Activated naive CD4-positive, alpha-beta T cell treated with anti-CD3 and anti-CD28 coated beads, Interleukin-2, amount 10 ng/mL, durations not matched to agents 7 days and 5 days (primary cell): ENCODE measurements at regions not wholly inside any gene's neighbourhood (a gene's known extent, or its start where the extent isn't known, plus 50 kb on each side); places are given as distances from the start of the nearest gene placed in this dataset.
"Not testable (repeated sequence)": the region's sequence is repeated elsewhere in the genome, so short reads cannot be mapped to it uniquely, and the experiment has no call there.

Experiments used
- CTCF ChIA-PET: fragments of 350-600 bp; sonication (Branson Sonifier 250); formaldehyde crosslinking; loops from one replicate; lab custom pipeline; 2021; ENCODE audit warnings: antibody characterized with exemption; lab: Charles Lee
- DNase-seq: peaks from one replicate; pipeline ENCODE4 v3.0.0-alpha.2; 2020
- H3K27ac Mint-ChIP-seq: one replicate; pipeline ENCODE4 v1.8.0; 2021; ENCODE audit warnings: mild to moderate bottlenecking, moderate library complexity, mixed read lengths
- H3K27me3 Mint-ChIP-seq: one replicate; pipeline ENCODE4 v1.8.0; 2021; ENCODE audit warnings: mild to moderate bottlenecking, mixed read lengths
- H3K36me3 Mint-ChIP-seq: one replicate; pipeline ENCODE4 v1.8.0; 2021; ENCODE audit warnings: mixed read lengths
- H3K4me1 Mint-ChIP-seq: one replicate; pipeline ENCODE4 v1.8.0; 2021; ENCODE audit warnings: mixed read lengths
- H3K4me3 Mint-ChIP-seq: one replicate; pipeline ENCODE4 v1.8.0; 2021; ENCODE audit warnings: mild to moderate bottlenecking, moderate library complexity, mixed read lengths
- H3K9me3 Mint-ChIP-seq: one replicate; pipeline ENCODE4 v1.8.0; 2021; ENCODE audit warnings: mixed read lengths

DNA sequence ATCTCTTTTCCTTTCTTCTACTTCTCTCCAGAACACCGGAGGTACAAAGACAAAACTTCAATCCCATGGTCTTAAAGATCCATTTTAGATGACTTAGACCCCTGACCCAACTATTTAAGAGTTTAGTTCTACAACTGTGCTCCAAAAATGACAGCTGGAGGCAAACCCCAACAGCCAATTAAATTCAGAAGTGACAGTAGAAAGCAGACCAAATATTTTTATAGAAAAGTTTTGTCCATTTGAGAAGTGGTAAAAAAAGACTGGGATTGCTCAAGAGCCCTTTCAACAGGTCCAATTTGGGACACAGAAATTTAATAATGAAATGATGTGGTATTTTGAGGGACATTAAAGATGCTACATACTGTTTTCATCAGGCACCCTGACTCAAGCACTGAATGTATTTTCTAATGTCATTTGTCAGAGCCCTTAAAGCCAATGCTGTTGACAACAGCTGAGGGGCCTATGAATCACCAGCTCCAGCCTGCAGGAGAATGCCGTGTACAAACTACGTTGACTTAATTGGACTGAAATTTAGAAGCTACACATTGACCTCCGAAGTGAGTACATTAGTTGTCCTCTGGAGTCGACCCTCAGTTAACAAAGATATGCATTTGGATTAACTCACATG lies 147.5 kb upstream of the PIK3R1 start:
- CTCF ChIA-PET, result no interaction called here
- H3K4me3 Mint-ChIP-seq, result no peak overlapping the region
- no peaks in the 10 kb centered on the region for H3K36me3 Mint-ChIP-seq
- DNase-seq, result no peak
- H3K9me3 Mint-ChIP-seq, result peaks cover 5% of the 10 kb centered on the region
- no peak overlapping the region for H3K27ac Mint-ChIP-seq
- H3K4me1 Mint-ChIP-seq, result no peaks in the 10 kb centered on the region
- no peaks in the 10 kb centered on the region for H3K27me3 Mint-ChIP-seq

DNA sequence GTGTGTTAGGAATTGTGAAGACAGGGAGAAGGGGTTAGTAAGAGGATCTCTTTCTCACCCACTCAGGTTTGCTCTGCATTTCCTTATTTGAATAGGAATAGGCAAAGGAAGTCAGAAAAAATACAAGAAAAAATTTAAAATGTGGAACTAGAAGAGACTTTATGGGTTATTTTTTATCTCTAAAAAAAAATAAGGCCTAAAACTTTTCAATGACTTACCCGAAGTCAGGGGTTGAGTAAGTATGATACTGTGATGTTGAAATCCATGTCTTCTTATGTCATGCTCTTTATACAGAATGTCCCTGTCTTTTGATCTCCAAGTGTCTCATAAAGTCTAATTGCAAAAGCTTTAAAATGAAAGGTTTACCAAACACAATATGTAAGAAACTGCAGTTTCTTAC lies 148.3 kb upstream of the PIK3R1 start:
- no peaks in the 10 kb centered on the region for H3K27me3 Mint-ChIP-seq
- no peak overlapping the region for H3K4me3 Mint-ChIP-seq
- H3K4me1 Mint-ChIP-seq, result no peaks in the 10 kb centered on the region
- H3K27ac Mint-ChIP-seq, result no peak overlapping the region
- CTCF ChIA-PET, result no interaction called here
- H3K36me3 Mint-ChIP-seq, result no peaks in the 10 kb centered on the region
- no peak for DNase-seq
- peaks cover 5% of the 10 kb centered on the region for H3K9me3 Mint-ChIP-seq

GRCh38 chr5:68066277-68066955 lies 149.1 kb upstream of the PIK3R1 start:
- CTCF ChIA-PET, result no interaction called here
- Mint-ChIP-seq H3K4me3 (no peak overlapping the region), H3K36me3 (no peaks in the 10 kb centered on the region), H3K27me3 (no peaks in the 10 kb centered on the region), H3K4me1 (no peaks in the 10 kb centered on the region), H3K27ac (no peak overlapping the region), H3K9me3 (peaks cover 8% of the 10 kb centered on the region)
- DNase-seq, result no peak

- CTCF ChIA-PET, H3K9me3 Mint-ChIP-seq, H3K27me3 Mint-ChIP-seq, DNase-seq, H3K4me3 Mint-ChIP-seq, H3K36me3 Mint-ChIP-seq, H3K27ac Mint-ChIP-seq, H3K4me1 Mint-ChIP-seq: not testable (repeated sequence)
Observed at GRCh38 chr5:68065321-68065720, 150.2 kb upstream of the PIK3R1 start.

GRCh38 chr5:68060382-68060781 lies 155.2 kb upstream of the PIK3R1 start:
- no peak overlapping the region for H3K4me3 Mint-ChIP-seq
- no peak for DNase-seq
- no peak overlapping the region for H3K27ac Mint-ChIP-seq
- no peaks in the 10 kb centered on the region for H3K36me3 Mint-ChIP-seq
- H3K4me1 Mint-ChIP-seq, result no peaks in the 10 kb centered on the region
- H3K27me3 Mint-ChIP-seq, result no peaks in the 10 kb centered on the region
- CTCF ChIA-PET, result no interaction called here
- H3K9me3 Mint-ChIP-seq, result peaks cover 4% of the 10 kb centered on the region

GRCh38 chr5:68057191-68057590 lies 158.4 kb upstream of the PIK3R1 start:
- H3K27me3 Mint-ChIP-seq, result no peaks in the 10 kb centered on the region
- H3K36me3 Mint-ChIP-seq, result no peaks in the 10 kb centered on the region
- H3K27ac Mint-ChIP-seq, result no peak overlapping the region
- H3K4me1 Mint-ChIP-seq, result no peaks in the 10 kb centered on the region
- CTCF ChIA-PET, result no interaction called here
- peaks cover 4% of the 10 kb centered on the region for H3K9me3 Mint-ChIP-seq
- no peak overlapping the region for H3K4me3 Mint-ChIP-seq
- no peak for DNase-seq

- Mint-ChIP-seq H3K27ac (no peak overlapping the region), H3K4me3 (no peak overlapping the region), H3K27me3 (peaks cover 5% of the 10 kb centered on the region), H3K36me3 (no peaks in the 10 kb centered on the region), H3K9me3 (no peaks in the 10 kb centered on the region), H3K4me1 (no peaks in the 10 kb centered on the region)
- CTCF ChIA-PET, result no interaction called here
- DNase-seq, result no peak
Observed at GRCh38 chr5:68055686-68056085, 159.9 kb upstream of the PIK3R1 start.

- no peak for DNase-seq
- Mint-ChIP-seq H3K36me3 (no peaks in the 10 kb centered on the region), H3K9me3 (no peaks in the 10 kb centered on the region), H3K27ac (no peak overlapping the region), H3K4me1 (no peaks in the 10 kb centered on the region), H3K27me3 (peaks cover 5% of the 10 kb centered on the region), H3K4me3 (no peak overlapping the region)
- CTCF ChIA-PET, result no interaction called here
Observed at GRCh38 chr5:68054638-68055037, 160.9 kb upstream of the PIK3R1 start.

- H3K27ac Mint-ChIP-seq, result no peak overlapping the region
- H3K9me3 Mint-ChIP-seq, result no peaks in the 10 kb centered on the region
- DNase-seq, result no peak
- no peaks in the 10 kb centered on the region for H3K4me1 Mint-ChIP-seq
- CTCF ChIA-PET, result no interaction called here
- no peaks in the 10 kb centered on the region for H3K36me3 Mint-ChIP-seq
- no peak overlapping the region for H3K4me3 Mint-ChIP-seq
- peaks cover 5% of the 10 kb centered on the region for H3K27me3 Mint-ChIP-seq
Observed at GRCh38 chr5:68053202-68053601, 162.4 kb upstream of the PIK3R1 start.

DNA sequence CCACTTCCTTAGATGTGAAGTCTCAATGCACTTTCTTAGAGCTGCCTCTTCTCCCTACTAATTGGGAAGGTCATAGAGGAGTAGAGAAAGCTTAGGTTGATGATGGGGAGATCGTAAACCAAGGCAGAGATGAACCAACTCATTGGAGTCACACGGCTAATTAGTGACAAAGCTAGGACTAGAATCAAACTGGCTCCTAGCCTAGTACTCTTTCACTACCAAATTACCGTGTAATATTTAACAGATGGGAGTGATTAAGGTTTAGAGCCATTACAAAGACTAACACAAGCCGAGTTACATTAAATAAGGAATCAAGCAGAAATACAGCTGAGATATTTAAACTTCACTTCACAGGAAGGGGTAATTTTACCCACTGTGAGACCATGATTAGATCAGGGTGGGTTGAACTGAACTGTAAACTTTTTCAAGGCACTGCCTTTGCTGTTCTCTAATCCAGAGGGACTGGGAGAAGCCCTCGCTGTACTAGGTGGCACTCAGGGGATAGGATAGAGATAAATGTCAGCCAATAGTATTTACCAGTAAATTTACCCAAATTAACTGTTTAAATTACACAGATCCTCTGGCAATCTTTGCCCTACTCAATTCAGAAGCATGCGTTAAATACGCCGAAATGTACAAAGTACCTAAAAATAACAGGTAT lies 166.4 kb upstream of the PIK3R1 start:
- Mint-ChIP-seq H3K4me1 (no peaks in the 10 kb centered on the region), H3K4me3 (no peak overlapping the region), H3K36me3 (no peaks in the 10 kb centered on the region), H3K27ac (no peak overlapping the region), H3K9me3 (peaks cover 1% of the 10 kb centered on the region), H3K27me3 (peaks cover 5% of the 10 kb centered on the region)
- no peak for DNase-seq
- CTCF ChIA-PET, result no interaction called here

DNA sequence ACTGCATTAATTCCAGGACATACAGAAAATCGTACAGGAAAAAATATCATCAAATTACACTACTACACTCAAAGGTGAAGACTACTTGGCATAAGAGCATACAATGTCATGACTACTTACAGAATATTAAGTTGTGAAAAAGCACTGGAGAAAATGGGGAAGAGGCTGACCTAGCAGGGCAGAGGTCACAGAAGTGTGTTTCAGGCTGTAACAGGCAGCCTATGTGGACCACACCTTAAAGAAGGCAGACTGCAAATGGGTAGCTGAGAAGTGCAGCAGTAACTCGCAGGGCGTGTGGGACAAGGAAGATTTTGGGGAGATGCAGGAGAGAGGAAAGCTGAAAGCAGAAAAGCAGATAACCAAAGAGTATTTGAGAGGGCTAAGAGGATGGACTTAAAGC lies 167.0 kb upstream of the PIK3R1 start:
- H3K9me3 Mint-ChIP-seq, result peaks cover 1% of the 10 kb centered on the region
- DNase-seq, result no peak
- H3K4me1 Mint-ChIP-seq, result no peaks in the 10 kb centered on the region
- no peak overlapping the region for H3K27ac Mint-ChIP-seq
- peaks cover 5% of the 10 kb centered on the region for H3K27me3 Mint-ChIP-seq
- CTCF ChIA-PET, result no interaction called here
- no peaks in the 10 kb centered on the region for H3K36me3 Mint-ChIP-seq
- no peak overlapping the region for H3K4me3 Mint-ChIP-seq

GRCh38 chr5:68048054-68048453 lies 167.5 kb upstream of the PIK3R1 start:
- H3K4me3 Mint-ChIP-seq, DNase-seq, CTCF ChIA-PET, H3K36me3 Mint-ChIP-seq, H3K4me1 Mint-ChIP-seq, H3K27ac Mint-ChIP-seq, H3K27me3 Mint-ChIP-seq, H3K9me3 Mint-ChIP-seq: not testable (repeated sequence)

GRCh38 chr5:68047035-68047434 lies 168.5 kb upstream of the PIK3R1 start:
- Mint-ChIP-seq H3K4me3 (no peak overlapping the region), H3K9me3 (peaks cover 1% of the 10 kb centered on the region), H3K36me3 (no peaks in the 10 kb centered on the region), H3K27me3 (peaks cover 5% of the 10 kb centered on the region), H3K4me1 (no peaks in the 10 kb centered on the region), H3K27ac (no peak overlapping the region)
- CTCF ChIA-PET, result no interaction called here
- DNase-seq, result no peak

- Mint-ChIP-seq H3K4me3 (no peak overlapping the region), H3K27me3 (no peaks in the 10 kb centered on the region), H3K9me3 (peaks cover 1% of the 10 kb centered on the region), H3K36me3 (no peaks in the 10 kb centered on the region), H3K4me1 (no peaks in the 10 kb centered on the region), H3K27ac (no peak overlapping the region)
- CTCF ChIA-PET, result no interaction called here
- no peak for DNase-seq
Observed at GRCh38 chr5:68046445-68046844, 169.1 kb upstream of the PIK3R1 start.

- CTCF ChIA-PET, result no interaction called here
- no peaks in the 10 kb centered on the region for H3K27me3 Mint-ChIP-seq
- H3K9me3 Mint-ChIP-seq, result no peaks in the 10 kb centered on the region
- H3K4me3 Mint-ChIP-seq, result no peak overlapping the region
- H3K36me3 Mint-ChIP-seq, result no peaks in the 10 kb centered on the region
- DNase-seq, result no peak
- H3K4me1 Mint-ChIP-seq, result no peaks in the 10 kb centered on the region
- H3K27ac Mint-ChIP-seq, result no peak overlapping the region
Observed at GRCh38 chr5:68041293-68041692, 174.3 kb upstream of the PIK3R1 start.
